GM19023 (cell line): ENCODE measurements at regions not wholly inside any gene's neighbourhood (a gene's known extent, or its start where the extent isn't known, plus 50 kb on each side); places are given as distances from the start of the nearest gene placed in this dataset.
"Not testable (repeated sequence)": the region's sequence is repeated elsewhere in the genome, so short reads cannot be mapped to it uniquely, and the experiment has no call there.

Experiments used
- ATAC-seq: cut with Tn5 transposase; IDR thresholded peaks from one replicate; pipeline ENCODE4 v1.9.1; 2021; ENCODE audit warnings: mild to moderate bottlenecking, moderate library complexity; ENCODE audit not compliant: unreplicated experiment

DNA sequence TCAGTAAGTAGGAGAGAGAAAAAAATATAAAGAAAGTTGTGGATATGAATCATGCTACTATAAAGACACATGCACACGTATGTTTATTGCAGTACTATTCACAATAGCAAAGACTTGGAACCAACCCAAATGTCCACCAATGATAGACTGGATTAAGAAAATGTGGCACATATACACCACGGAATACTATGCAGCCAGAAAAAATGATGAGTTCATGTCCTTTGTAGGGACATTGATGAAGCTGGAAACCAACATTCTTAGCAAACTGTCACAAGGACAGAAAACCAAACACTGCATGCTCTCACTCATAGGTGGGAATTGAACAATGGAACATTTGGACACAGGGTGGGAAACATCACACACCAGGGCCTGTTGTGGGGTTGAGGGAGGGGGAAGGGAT is 200.3 kb upstream of the IVNS1ABP start:
- not testable (repeated sequence) for ATAC-seq

DNA sequence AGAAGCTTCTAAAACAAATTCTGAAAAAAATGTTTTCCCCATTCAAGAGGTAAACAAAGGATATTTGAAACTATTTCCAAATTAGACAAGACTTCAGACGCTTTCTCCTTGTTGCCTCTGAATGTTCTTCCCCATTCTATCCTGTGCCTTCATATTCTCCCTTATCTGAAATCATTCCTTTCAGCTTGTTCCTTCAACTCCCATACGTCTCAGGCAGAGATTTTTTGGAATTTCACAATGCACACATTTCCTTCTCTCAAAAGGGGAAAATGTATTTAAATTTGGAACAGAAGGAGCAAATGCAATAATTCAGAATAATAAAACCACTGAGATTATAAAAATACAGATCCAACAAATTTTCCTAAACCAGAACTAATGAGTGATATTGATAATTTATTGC is 198.7 kb upstream of the IVNS1ABP start:
- ATAC-seq: no peak

DNA sequence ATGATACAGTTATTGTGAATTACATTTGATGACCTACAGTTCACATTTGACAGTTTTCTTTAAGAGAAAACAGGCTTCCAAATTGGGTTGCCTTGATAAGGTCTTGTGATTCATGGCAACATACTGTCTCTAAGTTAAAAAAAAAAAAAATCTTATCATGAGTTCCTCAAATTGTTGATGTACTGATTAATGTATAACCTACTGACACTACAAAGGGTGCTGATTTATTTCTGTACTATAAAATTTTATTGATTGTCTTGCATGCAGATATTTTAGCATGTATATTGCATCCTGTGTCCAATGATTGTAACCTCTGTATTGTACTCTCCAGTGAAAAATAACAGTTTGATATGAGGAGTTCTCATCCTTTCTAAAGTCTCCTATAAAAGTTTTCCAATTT is 197.3 kb upstream of the IVNS1ABP start:
- ATAC-seq: no peak

DNA sequence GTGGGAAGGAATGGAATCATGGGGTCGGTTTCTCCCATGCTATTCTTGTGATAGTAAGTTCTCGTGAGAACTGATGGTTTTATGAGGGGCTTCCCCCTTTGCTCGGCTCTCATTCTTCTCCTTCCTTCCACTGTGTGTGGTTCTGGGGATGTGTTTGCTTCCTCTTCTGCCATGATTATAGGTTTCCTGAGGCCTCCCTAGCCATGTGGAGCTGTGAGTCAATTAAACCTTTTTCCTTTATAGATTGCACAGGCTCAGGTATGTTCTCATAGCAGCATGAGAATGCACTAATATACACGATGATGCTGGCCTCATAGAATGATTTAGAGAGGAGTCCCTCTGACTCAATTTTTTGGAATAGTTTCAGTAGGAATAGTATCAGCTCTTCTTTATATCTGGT is 195.4 kb upstream of the IVNS1ABP start:
- ATAC-seq: no peak

DNA sequence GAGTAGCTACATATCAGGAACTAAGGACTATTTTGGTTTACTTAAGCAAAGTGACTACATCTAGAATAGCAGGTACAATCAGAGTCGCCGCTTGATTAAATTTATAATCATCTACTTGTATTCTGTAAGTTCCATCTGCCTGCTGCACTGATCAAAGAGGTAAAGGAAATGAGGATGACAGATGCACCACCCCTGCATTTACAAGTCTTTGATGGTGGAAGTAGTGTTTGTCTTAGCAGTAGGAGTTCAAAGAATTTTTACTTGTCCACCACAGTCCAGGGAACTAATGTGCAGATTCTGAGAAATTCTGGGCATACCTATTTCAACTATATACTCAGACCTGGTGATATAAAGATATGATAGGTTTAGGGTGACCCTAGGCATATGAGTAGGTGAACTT is 184.1 kb upstream of the IVNS1ABP start:
- no peak for ATAC-seq

DNA sequence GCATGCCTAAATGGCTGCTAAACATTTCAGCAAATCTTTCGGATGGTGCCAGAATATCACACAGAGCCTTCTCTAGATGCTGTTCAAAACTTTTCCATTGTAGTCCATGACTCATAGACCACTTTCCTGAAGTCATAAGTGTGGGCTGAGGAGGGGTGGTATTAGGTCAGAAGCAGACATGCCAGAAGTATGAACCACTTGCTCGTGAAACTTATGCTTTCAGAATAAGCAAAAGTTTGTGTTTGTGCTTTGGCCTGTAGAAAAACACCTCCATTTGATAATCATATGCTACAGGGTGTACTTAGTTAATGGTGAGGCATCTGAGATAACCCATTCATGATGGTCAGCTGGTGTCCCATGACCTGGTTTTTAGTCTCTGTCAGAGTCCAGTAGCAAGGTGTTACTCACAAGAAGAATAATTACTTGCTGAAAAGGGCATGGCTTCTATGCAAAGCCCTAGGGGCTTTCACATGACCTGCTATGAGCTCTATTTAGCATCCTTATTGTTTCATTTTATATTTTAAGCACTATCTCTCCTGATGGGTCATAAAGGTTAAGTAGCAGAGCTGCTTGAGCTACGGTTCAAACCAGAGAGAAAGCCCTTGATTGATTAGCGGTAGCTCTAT is 183.1 kb upstream of the IVNS1ABP start:
- ATAC-seq: no peak

DNA sequence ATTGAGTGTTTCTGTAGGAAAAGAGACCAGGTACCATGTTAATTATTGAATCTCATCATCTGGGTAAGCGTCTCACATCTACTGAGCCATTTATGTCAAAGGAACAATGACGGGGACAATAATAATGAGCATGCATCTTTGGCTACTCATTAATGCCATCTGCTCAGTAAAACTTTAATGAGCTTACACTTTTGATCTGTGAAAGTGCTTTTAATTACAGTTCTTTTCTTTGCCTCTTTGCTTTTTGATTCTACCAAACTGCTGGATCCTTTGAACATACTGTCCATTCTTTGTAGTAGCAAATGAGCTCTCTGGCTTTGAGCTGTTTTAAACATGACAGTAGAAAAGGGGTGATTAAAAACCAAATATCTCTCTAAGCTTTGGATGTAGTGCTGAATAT is 181.2 kb upstream of the IVNS1ABP start:
- no peak for ATAC-seq

DNA sequence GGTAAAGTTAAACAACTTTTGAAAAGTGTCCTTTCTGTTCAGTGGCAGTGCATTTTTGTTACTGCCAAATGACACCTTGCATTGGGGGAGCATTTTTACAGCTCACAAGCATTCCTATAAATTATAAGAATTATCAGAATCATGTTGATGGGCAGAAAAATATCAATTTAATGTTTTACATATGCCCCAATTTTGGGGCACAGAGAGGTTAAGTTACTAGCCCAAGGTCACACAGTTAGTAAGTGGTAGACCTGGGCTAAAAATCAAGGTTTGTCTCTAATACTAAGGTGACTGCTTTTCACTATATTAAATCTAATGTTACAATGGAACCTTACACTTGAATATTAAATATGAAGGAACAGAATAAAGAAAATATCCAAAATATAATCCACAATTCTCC is 180.1 kb upstream of the IVNS1ABP start:
- ATAC-seq: no peak

DNA sequence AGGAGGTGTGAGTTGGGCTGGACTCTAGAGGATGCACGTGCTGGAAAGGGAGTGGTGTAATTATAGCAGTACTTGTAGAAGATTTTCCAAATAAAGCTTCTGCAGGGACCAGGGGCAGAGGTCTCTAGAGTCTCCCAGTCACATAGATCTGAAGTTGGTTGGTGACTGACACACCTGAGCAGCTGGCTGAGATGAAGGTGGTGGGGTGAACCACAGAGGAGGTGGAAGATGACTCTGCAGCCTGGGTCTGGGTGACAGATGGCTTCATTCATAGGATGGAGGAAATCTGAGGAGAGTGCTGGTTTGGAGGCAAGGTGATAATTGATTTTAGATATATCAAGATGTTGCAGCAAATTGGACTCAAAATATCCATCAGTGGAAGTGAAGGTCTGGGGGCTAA is 178.9 kb upstream of the IVNS1ABP start:
- ATAC-seq: no peak

DNA sequence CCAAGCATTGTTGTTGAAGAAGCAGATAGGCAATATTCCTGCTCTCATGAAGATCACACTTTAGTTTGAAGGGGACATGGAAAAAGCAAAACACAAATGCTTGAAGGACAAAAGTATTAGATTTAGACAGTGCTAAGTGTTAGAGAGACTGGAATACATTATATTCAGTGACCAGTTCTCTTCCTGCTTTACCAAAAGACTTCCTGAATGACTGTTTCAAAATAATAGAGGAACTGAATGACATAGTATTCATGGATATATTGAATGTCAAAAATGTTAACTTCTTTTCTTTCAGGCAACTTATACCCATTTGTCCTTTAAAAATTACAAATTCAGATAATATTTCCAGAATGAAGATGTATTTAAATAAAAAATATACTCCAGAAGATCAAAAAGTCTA is 178.0 kb upstream of the IVNS1ABP start:
- no peak for ATAC-seq

DNA sequence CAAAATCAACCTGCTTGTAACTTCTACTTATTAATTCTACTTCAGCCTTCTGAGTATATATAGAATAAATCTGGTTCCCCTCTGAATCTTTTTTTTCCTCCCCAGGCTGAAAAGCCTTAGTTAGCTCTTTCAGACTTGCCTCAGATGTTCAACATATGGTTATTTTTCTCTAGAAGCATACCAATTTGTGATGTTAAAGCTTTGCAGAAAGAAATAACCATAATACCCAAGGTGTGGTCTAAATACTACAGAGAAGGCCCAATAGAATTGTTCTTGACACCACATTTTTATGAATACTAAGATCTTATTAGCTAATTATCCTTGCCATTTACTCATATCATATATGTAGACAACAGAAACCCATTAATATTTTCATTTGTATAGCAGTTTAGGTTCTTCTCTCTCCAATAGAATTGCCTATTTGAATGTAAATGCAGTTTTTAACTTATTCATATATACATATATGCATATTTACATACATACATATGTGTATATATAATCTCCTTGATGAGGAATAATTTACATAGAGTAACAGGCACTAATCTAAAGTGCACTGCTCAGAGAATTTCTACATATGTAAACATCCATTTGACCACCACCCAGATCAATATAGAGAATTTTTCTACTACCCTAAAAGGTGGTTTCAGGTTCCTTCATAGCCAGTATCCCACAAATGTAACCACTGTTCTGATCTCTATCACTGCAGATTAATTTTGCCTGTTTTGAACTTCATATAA is 175.2 kb upstream of the IVNS1ABP start:
- ATAC-seq: no peak

DNA sequence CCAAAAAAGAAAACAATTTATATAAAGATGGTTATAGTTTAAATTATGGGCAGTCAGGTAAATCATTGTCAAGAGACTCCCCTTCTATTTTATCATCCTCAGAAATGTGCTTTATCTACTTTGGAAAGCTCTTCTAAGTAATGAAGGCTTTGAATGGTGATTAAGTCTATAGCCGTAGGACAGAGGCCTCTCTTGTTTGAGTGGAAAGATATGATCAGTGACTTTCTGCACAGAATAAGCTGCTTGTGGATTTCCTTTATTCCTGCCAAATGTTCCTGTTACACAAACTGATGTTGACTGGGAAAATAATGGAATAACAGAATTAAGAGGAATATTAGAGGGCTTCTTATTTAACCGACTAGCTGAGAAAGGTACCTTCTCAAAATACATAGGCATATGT is 174.6 kb upstream of the IVNS1ABP start:
- no peak for ATAC-seq

DNA sequence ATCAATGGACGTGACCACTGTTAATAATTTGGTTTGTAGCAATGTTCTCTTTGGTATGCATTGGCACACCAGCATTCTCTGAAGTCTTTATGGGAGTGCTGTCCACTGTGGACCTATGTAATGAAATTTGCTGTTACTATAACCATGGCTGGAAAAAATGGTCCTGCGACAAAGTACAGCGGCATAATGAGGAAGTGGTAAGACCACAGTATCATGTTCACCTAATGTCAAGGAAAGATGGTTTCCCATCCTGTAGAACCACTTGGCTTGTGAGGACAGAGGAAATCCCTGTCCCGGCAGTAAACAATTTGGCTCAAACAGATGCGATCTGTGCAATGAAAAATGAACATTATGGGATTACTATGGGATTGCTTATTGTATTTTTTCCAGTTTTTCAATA is 173.9 kb upstream of the IVNS1ABP start:
- ATAC-seq: no peak

DNA sequence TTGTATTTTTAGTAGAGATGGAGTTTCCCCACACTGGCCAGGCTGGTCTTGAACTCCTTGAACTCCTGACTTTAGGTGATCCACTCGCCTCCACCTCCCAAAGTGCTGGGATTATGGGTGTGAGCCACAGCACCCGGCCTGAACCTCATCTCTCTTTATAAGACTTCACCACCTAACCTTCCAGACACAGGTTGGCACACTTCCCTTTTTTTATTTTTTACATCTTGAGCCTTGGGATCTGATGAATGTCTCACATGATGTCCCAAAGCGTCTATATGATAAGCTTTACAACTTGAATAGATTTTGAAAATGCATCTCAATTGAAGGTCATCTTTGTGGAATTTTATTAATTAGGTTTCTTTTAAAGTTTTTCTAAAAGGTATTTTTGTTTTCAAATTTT is 172.4 kb upstream of the IVNS1ABP start:
- ATAC-seq: no peak

DNA sequence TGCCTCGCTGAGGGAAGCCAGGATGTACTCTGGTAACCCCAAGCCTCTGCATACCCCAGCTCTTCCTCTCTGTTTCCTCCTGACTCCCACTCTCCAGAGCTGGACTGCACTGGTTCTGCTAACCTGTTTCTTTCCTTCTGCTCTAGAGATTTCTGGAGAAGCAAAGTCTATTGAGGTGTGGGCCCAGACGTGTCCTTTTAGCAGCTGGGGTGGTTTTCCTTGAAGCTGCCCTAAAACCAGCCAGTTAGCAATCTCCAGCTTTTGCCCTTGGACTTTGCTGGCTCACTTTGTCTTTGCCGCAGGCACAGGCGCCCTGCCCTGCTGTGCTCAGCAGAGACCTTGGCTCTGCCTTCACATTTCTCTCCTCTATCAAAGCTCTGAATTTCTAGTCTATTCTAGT is 171.8 kb upstream of the IVNS1ABP start:
- no peak for ATAC-seq

DNA sequence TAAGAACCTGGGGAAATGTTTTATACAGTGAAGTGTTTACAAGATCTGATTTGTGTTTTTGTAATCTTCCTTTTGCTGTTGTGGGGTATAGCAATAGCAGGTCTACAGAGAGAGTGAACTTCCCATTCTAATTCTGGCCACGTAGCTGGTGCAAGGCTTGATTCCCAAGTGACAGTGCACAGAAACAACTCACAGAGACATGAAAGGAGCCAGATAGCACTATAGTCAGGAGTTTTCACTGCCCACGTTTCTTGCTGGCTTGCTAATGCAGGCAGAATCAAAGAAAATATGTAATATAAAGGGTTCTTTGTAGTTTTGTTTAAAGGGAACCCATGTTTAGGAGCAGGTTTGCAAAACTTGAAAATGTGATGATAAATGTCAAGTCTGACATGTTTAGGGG is 170.9 kb upstream of the IVNS1ABP start:
- ATAC-seq: no peak

DNA sequence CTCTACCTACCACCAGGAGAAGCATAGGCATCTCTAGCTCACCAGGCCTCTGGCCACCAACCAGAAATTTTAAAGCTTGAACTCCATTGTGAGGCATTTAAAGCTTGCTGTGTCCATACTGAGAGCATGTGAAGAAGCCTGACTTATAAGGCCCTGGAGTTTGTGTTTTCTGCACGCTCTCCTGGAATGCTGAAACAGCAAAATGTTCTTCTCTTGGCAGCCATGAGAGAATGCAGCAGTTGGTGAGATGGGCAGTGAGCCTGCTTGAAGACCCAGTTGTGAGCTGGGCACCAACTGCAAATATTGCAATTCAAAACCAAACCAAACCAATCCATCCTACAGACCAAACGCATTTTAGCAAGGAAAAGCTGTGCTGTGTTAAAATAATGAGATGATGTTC is 170.0 kb upstream of the IVNS1ABP start:
- no peak for ATAC-seq

DNA sequence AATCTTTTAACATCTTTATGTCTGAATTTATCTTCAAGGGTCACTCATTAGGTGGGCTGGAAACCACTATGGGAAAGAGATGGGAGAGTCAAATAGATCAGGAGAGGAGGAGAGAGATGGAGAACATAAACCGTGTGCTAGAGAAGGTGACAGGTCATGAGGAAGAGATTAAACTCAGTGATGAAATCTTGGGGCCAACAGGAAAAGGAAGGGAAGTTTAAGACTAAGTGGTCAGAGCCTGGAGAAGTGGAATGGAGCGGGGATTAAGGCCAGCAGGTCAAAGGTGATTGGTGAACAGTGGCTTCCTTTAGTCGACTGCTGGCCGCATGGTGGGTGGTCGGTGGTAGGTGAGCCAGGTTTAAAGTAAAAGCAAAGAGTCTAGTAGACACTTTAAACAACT is 169.3 kb upstream of the IVNS1ABP start:
- ATAC-seq: no peak

DNA sequence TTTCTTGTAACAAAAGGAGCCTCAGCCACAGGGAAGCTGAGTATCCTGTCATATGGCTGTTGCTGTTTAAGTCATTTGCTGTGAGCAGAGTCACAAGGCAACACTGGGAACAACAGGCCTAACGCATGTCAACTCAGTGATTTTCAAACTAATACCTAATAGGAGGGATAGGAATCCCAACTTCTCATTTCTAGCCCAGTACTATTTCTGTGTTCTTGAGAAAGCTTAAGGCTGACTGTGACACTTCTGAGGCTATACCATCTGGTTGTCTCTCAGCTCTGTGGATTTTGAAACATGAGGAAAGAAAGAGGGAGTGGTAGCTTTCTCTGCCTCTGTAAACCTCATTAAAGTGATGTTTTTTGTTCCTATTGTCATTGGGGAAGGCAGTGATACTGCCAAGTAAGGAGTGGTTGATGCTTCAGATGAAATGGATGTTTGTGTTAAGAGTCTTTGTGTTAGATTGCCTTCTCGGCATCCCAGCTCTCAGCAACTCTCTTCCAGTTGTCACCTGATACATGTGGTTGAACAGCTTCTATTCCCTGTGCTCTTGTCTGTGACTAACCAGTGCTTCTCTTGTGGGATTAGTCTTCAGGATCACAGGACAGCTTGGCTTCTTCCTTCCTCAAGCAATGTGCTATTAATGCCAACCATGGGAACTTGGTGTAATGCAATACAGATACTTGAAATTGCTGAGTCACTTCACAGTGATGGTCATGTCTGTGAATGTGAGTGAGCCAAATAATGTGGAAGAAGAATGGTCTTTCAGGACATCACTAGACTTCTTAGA is 166.8 kb upstream of the IVNS1ABP start:
- ATAC-seq: no peak

DNA sequence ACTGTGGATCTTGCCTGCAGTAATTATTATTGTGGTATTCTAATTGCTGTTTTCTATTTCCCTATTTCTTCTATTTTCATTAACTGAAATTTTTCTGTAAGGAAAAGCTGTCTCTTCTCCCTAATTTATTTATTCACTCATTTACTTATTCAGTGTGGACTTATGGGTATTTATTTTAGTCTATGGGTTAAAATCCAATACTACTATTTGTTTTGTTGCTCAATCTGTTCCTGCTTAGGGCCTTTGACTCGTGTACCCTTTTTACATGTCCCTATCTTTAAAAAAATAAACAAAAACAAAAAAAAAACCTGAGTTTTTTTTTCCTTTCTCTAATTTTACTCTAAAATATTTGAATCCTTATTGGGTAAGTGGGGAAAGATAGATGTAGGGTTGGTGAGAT is 166.2 kb upstream of the IVNS1ABP start:
- ATAC-seq: no peak

DNA sequence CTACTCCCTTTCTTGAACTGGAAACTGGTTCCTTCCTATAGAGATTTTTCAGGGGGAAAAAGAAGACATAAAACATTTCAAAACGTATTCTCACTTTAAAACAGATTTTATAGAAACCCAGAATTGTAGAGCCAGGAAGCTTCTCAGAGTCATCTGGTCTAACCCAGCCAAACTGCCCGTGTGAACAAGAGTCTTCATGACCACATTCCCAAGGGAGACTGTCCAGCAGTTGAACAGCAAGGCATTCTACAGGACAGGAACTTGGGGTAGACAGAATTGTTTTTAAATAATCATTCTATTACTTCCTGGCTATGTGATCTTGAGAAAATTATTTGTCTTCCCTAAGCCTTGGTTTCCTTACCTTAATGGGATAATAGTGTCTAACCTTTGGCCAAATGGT is 163.5 kb upstream of the IVNS1ABP start:
- ATAC-seq: no peak

DNA sequence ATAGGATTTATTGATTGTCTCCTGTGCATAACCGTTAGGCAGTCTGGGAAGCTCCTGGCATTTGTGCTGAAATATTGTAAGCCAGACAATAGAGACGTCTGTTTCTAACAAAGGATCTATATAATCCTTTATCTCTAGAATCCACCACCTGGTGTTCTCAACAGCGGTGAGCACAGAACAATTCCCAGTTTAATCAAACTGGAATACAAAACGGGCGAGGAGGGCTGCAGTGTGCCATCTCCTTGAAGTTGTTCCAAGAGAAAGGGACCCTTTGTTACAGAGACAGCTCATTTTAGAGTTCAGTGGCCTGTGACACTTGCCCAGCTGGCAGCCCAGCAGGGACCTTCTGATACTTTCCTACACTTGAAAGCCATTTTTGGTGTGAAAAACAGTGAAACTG is 162.8 kb upstream of the IVNS1ABP start:
- ATAC-seq: no peak
